ENCODE measurements at regions not wholly inside any gene's neighbourhood (a gene's known extent, or its start where the extent isn't known, plus 50 kb on each side); places are given as distances from the start of the nearest gene placed in this dataset.

- no peak for DNase-seq
Observed at GRCh38 chr6:82836022-82836575, 229.5 kb downstream of the UBE3D start.

GRCh38 chr6:82840571-82840970 lies 225.1 kb downstream of the UBE3D start:
- no peak for DNase-seq

- no peak for DNase-seq
Observed at GRCh38 chr6:82841309-82841708, 224.3 kb downstream of the UBE3D start.
